GM21515 (cell line): ENCODE measurements at regions not wholly inside any gene's neighbourhood (a gene's known extent, or its start where the extent isn't known, plus 50 kb on each side); places are given as distances from the start of the nearest gene placed in this dataset.

Experiments used
- ATAC-seq: cut with Tn5 transposase; IDR thresholded peaks from one replicate; pipeline ENCODE4 v1.9.1; 2021; ENCODE audit not compliant: unreplicated experiment

- ATAC-seq, result no peak
These were observed 137.8 kb downstream of the RRAGC start for GRCh38 chr1:38721816-38722215.

GRCh38 chr1:38719880-38720279 is 139.7 kb downstream of the RRAGC start:
- no peak for ATAC-seq

- no peak for ATAC-seq
These were observed 141.5 kb downstream of the RRAGC start for GRCh38 chr1:38718031-38718430.

GRCh38 chr1:38716229-38716628 is 143.3 kb downstream of the RRAGC start:
- no peak for ATAC-seq

GRCh38 chr1:38715415-38715814 is 144.2 kb downstream of the RRAGC start:
- no peak for ATAC-seq

- no peak for ATAC-seq
These were observed 147.5 kb downstream of the RRAGC start for GRCh38 chr1:38712046-38712445.

GRCh38 chr1:38708701-38709258 is 150.8 kb downstream of the RRAGC start:
- ATAC-seq, result no peak

GRCh38 chr1:38701088-38701487 is 158.5 kb downstream of the RRAGC start:
- no peak for ATAC-seq

GRCh38 chr1:38700077-38700470 is 159.5 kb downstream of the RRAGC start:
- no peak for ATAC-seq

- no peak for ATAC-seq
These were observed 160.1 kb downstream of the RRAGC start for GRCh38 chr1:38699330-38700076.

GRCh38 chr1:38697387-38697786 is 162.2 kb downstream of the RRAGC start:
- ATAC-seq, result no peak

- ATAC-seq, result no peak
These were observed 163.2 kb downstream of the RRAGC start for GRCh38 chr1:38696371-38696770.

- no peak for ATAC-seq
These were observed 165.8 kb downstream of the RRAGC start for GRCh38 chr1:38693759-38694158.

- no peak for ATAC-seq
These were observed 166.5 kb downstream of the RRAGC start for GRCh38 chr1:38693031-38693430.

GRCh38 chr1:38690790-38691449 is 168.7 kb downstream of the RRAGC start:
- ATAC-seq, result no peak

- no peak for ATAC-seq
These were observed 172.7 kb downstream of the RRAGC start for GRCh38 chr1:38686927-38687255.

- ATAC-seq, result no peak
These were observed 173.2 kb downstream of the RRAGC start for GRCh38 chr1:38686167-38686926.

- no peak for ATAC-seq
These were observed 174.2 kb downstream of the RRAGC start for GRCh38 chr1:38685388-38685787.

GRCh38 chr1:38680801-38681510 is 178.6 kb downstream of the RRAGC start:
- ATAC-seq, result no peak

- no peak for ATAC-seq
These were observed 181.8 kb downstream of the RRAGC start for GRCh38 chr1:38677756-38678155.

GRCh38 chr1:38677311-38677710 is 182.3 kb downstream of the RRAGC start:
- ATAC-seq, result no peak
